ENCODE measurements at regions not wholly inside any gene's neighbourhood (a gene's known extent, or its start where the extent isn't known, plus 50 kb on each side); places are given as distances from the start of the nearest gene placed in this dataset.

GRCh38 chr14:30305346-30305745 lies 253.6 kb upstream of the G2E3 start:
- H3K9me2 ChIP-seq = no peaks in the 10 kb centered on the region
- H3K9ac ChIP-seq = no peak overlapping the region
- no peak overlapping the region for H2AFZ ChIP-seq (ENCODE audit: low read depth)
- H3F3A ChIP-seq (replicated peaks; ENCODE audit: insufficient read depth) = no peaks in the 10 kb centered on the region
- H3K27me3 ChIP-seq (ENCODE audit: insufficient read depth) = no peaks in the 10 kb centered on the region
- no peaks in the 10 kb centered on the region for H3K79me2 ChIP-seq (ENCODE audit: insufficient read depth)
- POLR2A ChIA-PET = no interaction called here
- no peak overlapping the region for H3K4me3 ChIP-seq (ENCODE audit: low read depth in 2 of 2, low read length in 1 of 2)
- no peaks in the 10 kb centered on the region for H3K4me1 ChIP-seq (ENCODE audit: control insufficient read depth in 1 of 2, insufficient read depth in 2 of 2, low read depth in 1 of 2, low read length in 1 of 2)
- no peak overlapping the region for H3K4me2 ChIP-seq
- no peaks in the 10 kb centered on the region for H3K36me3 ChIP-seq (replicated peaks in 1 of 2; ENCODE audit: control insufficient read depth in 1 of 2, insufficient read depth in 2 of 2, low read length in 1 of 2)
- 0% methylated on average over 1 of the region's 1 CpG for WGBS (ENCODE audit: low lambda C conversion rate)
- CTCF ChIA-PET = no interaction called here
- no peaks in the 10 kb centered on the region for H3K9me3 ChIP-seq
- no peaks in the 10 kb centered on the region for H4K20me1 ChIP-seq (ENCODE audit: insufficient read depth)
- no peak for TF ChIP-seq CTCF (IDR thresholded peaks at IDR 0.05)
- TF ChIP-seq MAX (IDR thresholded peaks at IDR 0.05; ENCODE audit: low read depth) = no peak
- TF ChIP-seq USF2 (IDR thresholded peaks at IDR 0.05; ENCODE audit: borderline replicate concordance, low read depth, low read length) = no peak
- no peak for TF ChIP-seq NRF1 (IDR thresholded peaks at IDR 0.05; ENCODE audit: low read depth, low read length)
- no peak for TF ChIP-seq FOXM1 (IDR thresholded peaks at IDR 0.05; ENCODE audit: low read depth)
- no peak for TF ChIP-seq FOSL2 (IDR thresholded peaks at IDR 0.05; ENCODE audit: borderline replicate concordance, low read depth)
- no peak for TF ChIP-seq EZH2phosphoT487 (IDR thresholded peaks at IDR 0.05; ENCODE audit: borderline replicate concordance, low read depth)
- TF ChIP-seq USF1 (IDR thresholded peaks at IDR 0.05; ENCODE audit: borderline replicate concordance, low read depth) = no peak
- TF ChIP-seq RXRA (IDR thresholded peaks at IDR 0.05; ENCODE audit: borderline replicate concordance, low read depth) = no peak
- no peak for TF ChIP-seq TEAD4 (IDR thresholded peaks at IDR 0.05; ENCODE audit: borderline replicate concordance, insufficient read depth)
- no peak for TF ChIP-seq JUND (IDR thresholded peaks at IDR 0.05)
- no peak for DNase-seq
- no peak overlapping the region for H3K27ac ChIP-seq (ENCODE audit: low read depth in 2 of 2, low read length in 1 of 2)

GRCh38 chr14:30309405-30309804 lies 249.6 kb upstream of the G2E3 start:
- H3K4me2 ChIP-seq = no peak overlapping the region
- no peak for DNase-seq
- no peaks in the 10 kb centered on the region for H3K79me2 ChIP-seq (ENCODE audit: insufficient read depth)
- H3K9me2 ChIP-seq = no peaks in the 10 kb centered on the region
- WGBS (ENCODE audit: low lambda C conversion rate) = 0% methylated on average over 2 of the region's 2 CpGs
- H3K27ac ChIP-seq (ENCODE audit: low read depth in 2 of 2, low read length in 1 of 2) = no peak overlapping the region
- no peaks in the 10 kb centered on the region for H3K9me3 ChIP-seq
- no peaks in the 10 kb centered on the region for H4K20me1 ChIP-seq (ENCODE audit: insufficient read depth)
- H3K4me3 ChIP-seq (ENCODE audit: low read depth in 2 of 2, low read length in 1 of 2) = no peak overlapping the region
- H3K27me3 ChIP-seq (ENCODE audit: insufficient read depth) = no peaks in the 10 kb centered on the region
- CTCF ChIA-PET = no interaction called here
- H3K9ac ChIP-seq = no peak overlapping the region
- no peak overlapping the region for H2AFZ ChIP-seq (ENCODE audit: low read depth)
- POLR2A ChIA-PET = no interaction called here
- no peaks in the 10 kb centered on the region for H3K4me1 ChIP-seq (ENCODE audit: control insufficient read depth in 1 of 2, insufficient read depth in 2 of 2, low read depth in 1 of 2, low read length in 1 of 2)
- H3F3A ChIP-seq (replicated peaks; ENCODE audit: insufficient read depth) = no peaks in the 10 kb centered on the region
- H3K36me3 ChIP-seq (replicated peaks in 1 of 2; ENCODE audit: control insufficient read depth in 1 of 2, insufficient read depth in 2 of 2, low read length in 1 of 2) = no peaks in the 10 kb centered on the region
- no peak for TF ChIP-seq TEAD4 (IDR thresholded peaks at IDR 0.05; ENCODE audit: borderline replicate concordance, insufficient read depth)
- TF ChIP-seq FOXJ3 (CRISPR knock-in tag; IDR thresholded peaks at IDR 0.05) = no peak
- TF ChIP-seq USF1 (IDR thresholded peaks at IDR 0.05; ENCODE audit: borderline replicate concordance, low read depth) = no peak
- no peak for TF ChIP-seq FOXM1 (IDR thresholded peaks at IDR 0.05; ENCODE audit: low read depth)
- TF ChIP-seq RFX5 (IDR thresholded peaks at IDR 0.05; ENCODE audit: low read length) = no peak
- no peak for TF ChIP-seq JUND (IDR thresholded peaks at IDR 0.05)
- TF ChIP-seq YY1 (IDR thresholded peaks at IDR 0.05; ENCODE audit: low read depth) = no peak
- TF ChIP-seq TCF12 (IDR thresholded peaks at IDR 0.05) = no peak
- no peak for TF ChIP-seq USF2 (IDR thresholded peaks at IDR 0.05; ENCODE audit: borderline replicate concordance, low read depth, low read length)
- no peak for TF ChIP-seq RCOR1 (IDR thresholded peaks at IDR 0.05; ENCODE audit: low read length)
- no peak for TF ChIP-seq GABPA (IDR thresholded peaks at IDR 0.05; ENCODE audit: low read depth)
- no peak for TF ChIP-seq RAD21 (IDR thresholded peaks at IDR 0.05; ENCODE audit: low read length)
- no peak for TF ChIP-seq ELF1 (IDR thresholded peaks at IDR 0.05)
- TF ChIP-seq TAF1 (IDR thresholded peaks at IDR 0.05; ENCODE audit: borderline replicate concordance, low read depth, low read length) = no peak
- no peak for TF ChIP-seq POLR2AphosphoS5 (IDR thresholded peaks at IDR 0.05; ENCODE audit: low read depth, low read length)
- no peak for TF ChIP-seq MXI1 (IDR thresholded peaks at IDR 0.05; ENCODE audit: low read depth, low read length)

Data from SK-N-SH (cell line).